ENCODE measurements at regions not wholly inside any gene's neighbourhood (a gene's known extent, or its start where the extent isn't known, plus 50 kb on each side); places are given as distances from the start of the nearest gene placed in this dataset.

GRCh38 chr3:150239766-150240165 lies 168.3 kb upstream of the TSC22D2 start:
- no peaks in the 10 kb centered on the region for H3K9me3 ChIP-seq (ENCODE audit: control insufficient read depth, low read depth, low read length)
- DNase-seq (ENCODE audit: low read depth, low spot score): no peak
- no peaks in the 10 kb centered on the region for H3K36me3 ChIP-seq (ENCODE audit: control insufficient read depth in 2 of 2, extremely low read depth in 1 of 2, insufficient read depth in 2 of 2, low read length in 2 of 2)
- H3K9me1 ChIP-seq (ENCODE audit: control insufficient read depth, extremely low read depth, insufficient read depth, low read length): no peaks in the 10 kb centered on the region
- H3K4me1 ChIP-seq (ENCODE audit: control insufficient read depth, extremely low read depth, insufficient read depth, low read length): peaks cover 37% of the 10 kb centered on the region
- H3K4me3 ChIP-seq (ENCODE audit: control insufficient read depth in 2 of 3, extremely low read depth in 1 of 3, insufficient read depth in 2 of 3, low read depth in 1 of 3, low read length in 3 of 3): no peak overlapping the region
- no peaks in the 10 kb centered on the region for H3K79me2 ChIP-seq (ENCODE audit: control insufficient read depth, insufficient read depth, low read length)
- H3K4me2 ChIP-seq (ENCODE audit: control insufficient read depth, extremely low read depth, insufficient read depth, low read depth, low read length): no peak overlapping the region
- H3K27me3 ChIP-seq (ENCODE audit: control insufficient read depth, extremely low read depth, insufficient read depth, low read length): no peaks in the 10 kb centered on the region
- TF ChIP-seq, protein P1, sequence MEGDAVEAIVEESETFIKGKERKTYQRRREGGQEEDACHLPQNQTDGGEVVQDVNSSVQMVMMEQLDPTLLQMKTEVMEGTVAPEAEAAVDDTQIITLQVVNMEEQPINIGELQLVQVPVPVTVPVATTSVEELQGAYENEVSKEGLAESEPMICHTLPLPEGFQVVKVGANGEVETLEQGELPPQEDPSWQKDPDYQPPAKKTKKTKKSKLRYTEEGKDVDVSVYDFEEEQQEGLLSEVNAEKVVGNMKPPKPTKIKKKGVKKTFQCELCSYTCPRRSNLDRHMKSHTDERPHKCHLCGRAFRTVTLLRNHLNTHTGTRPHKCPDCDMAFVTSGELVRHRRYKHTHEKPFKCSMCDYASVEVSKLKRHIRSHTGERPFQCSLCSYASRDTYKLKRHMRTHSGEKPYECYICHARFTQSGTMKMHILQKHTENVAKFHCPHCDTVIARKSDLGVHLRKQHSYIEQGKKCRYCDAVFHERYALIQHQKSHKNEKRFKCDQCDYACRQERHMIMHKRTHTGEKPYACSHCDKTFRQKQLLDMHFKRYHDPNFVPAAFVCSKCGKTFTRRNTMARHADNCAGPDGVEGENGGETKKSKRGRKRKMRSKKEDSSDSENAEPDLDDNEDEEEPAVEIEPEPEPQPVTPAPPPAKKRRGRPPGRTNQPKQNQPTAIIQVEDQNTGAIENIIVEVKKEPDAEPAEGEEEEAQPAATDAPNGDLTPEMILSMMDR (optimal IDR thresholded peaks at IDR 0.05 in 1 of 3, IDR thresholded peaks at IDR 0.05 in 1 of 3, conservative IDR thresholded peaks at IDR 0.05 in 1 of 3; ENCODE audit: extremely low read depth in 1 of 3, insufficient read depth in 2 of 3, low read length in 3 of 3): no peak
- TF ChIP-seq EZH2 (IDR thresholded peaks at IDR 0.05; ENCODE audit: low read length): no peak
- no peak overlapping the region for H3K9ac ChIP-seq (ENCODE audit: control insufficient read depth, extremely low read depth, insufficient read depth, low read length)
- no peaks in the 10 kb centered on the region for H4K20me1 ChIP-seq (ENCODE audit: control insufficient read depth, extremely low read depth, insufficient read depth, low read length)
- no peak for FAIRE-seq
- H3K27ac ChIP-seq (ENCODE audit: control insufficient read depth, insufficient read depth, low read length): no peak overlapping the region
- no peak overlapping the region for H2AFZ ChIP-seq (ENCODE audit: control insufficient read depth, low read length)
- dilution Hi-C loops (cut with MboI; ENCODE audit: extremely low pct_ligation_motif_present, low sequenced_read_pairs): loop anchor here (25.0 kb wide), 1 partner anchor 173 kb away; the partner anchor contains the start of gene TSC22D2

- Histone ChIP-seq H3K4me3 (ENCODE audit: control insufficient read depth in 2 of 3, extremely low read depth in 1 of 3, insufficient read depth in 2 of 3, low read depth in 1 of 3, low read length in 3 of 3) (peak overlapping the region; percentile 11 to 44 (median 42)), H3K27me3 (ENCODE audit: control insufficient read depth, extremely low read depth, insufficient read depth, low read length) (no peaks in the 10 kb centered on the region), H3K9me3 (ENCODE audit: control insufficient read depth, low read depth, low read length) (no peaks in the 10 kb centered on the region), H4K20me1 (ENCODE audit: control insufficient read depth, extremely low read depth, insufficient read depth, low read length) (no peaks in the 10 kb centered on the region), H3K4me2 (ENCODE audit: control insufficient read depth, extremely low read depth, insufficient read depth, low read depth, low read length) (peak overlapping the region; percentile 84), H3K79me2 (ENCODE audit: control insufficient read depth, insufficient read depth, low read length) (no peaks in the 10 kb centered on the region), H3K36me3 (ENCODE audit: control insufficient read depth in 2 of 2, extremely low read depth in 1 of 2, insufficient read depth in 2 of 2, low read length in 2 of 2) (no peaks in the 10 kb centered on the region), H3K9ac (ENCODE audit: control insufficient read depth, extremely low read depth, insufficient read depth, low read length) (peak overlapping the region; percentile 2), H2AFZ (ENCODE audit: control insufficient read depth, low read length) (peak overlapping the region; percentile 46), H3K9me1 (ENCODE audit: control insufficient read depth, extremely low read depth, insufficient read depth, low read length) (no peaks in the 10 kb centered on the region), H3K4me1 (ENCODE audit: control insufficient read depth, extremely low read depth, insufficient read depth, low read length) (peaks cover 37% of the 10 kb centered on the region), H3K27ac (ENCODE audit: control insufficient read depth, insufficient read depth, low read length) (peak overlapping the region; percentile 26)
- dilution Hi-C loops (cut with MboI; ENCODE audit: extremely low pct_ligation_motif_present, low sequenced_read_pairs): loop anchor here (25.0 kb wide), 1 partner anchor 173 kb away; the partner anchor contains the start of gene TSC22D2
- TF ChIP-seq, protein P1 (optimal IDR thresholded peaks at IDR 0.05 in 1 of 3, IDR thresholded peaks at IDR 0.05 in 1 of 3, conservative IDR thresholded peaks at IDR 0.05 in 1 of 3; ENCODE audit: extremely low read depth in 1 of 3, insufficient read depth in 2 of 3, low read length in 3 of 3): peak; percentile 74 to 88 (median 88)
- TF ChIP-seq EZH2 (IDR thresholded peaks at IDR 0.05; ENCODE audit: low read length): no peak
- DNase-seq (ENCODE audit: low read depth, low spot score): no peak
- peak; percentile 23 for FAIRE-seq
Observed at GRCh38 chr3:150238995-150239619, 169.0 kb upstream of the TSC22D2 start.
